Type B pancreatic cell (in vitro differentiated cells): ENCODE measurements at regions not wholly inside any gene's neighbourhood (a gene's known extent, or its start where the extent isn't known, plus 50 kb on each side); places are given as distances from the start of the nearest gene placed in this dataset.

Experiments
- DNase-seq: peaks from one replicate; pipeline ENCODE4 v3.0.0; 2021; ENCODE audit warnings: mixed read lengths; ENCODE audit not compliant: unreplicated experiment; ENCODE audit errors: extremely low spot score
- H3K27ac Mint-ChIP-seq: 2 replicates; pipeline ENCODE4 v1.8.0; 2021; ENCODE audit warnings: mild to moderate bottlenecking, mixed read lengths
- H3K27me3 Mint-ChIP-seq: 2 replicates; pipeline ENCODE4 v1.8.0; 2021; ENCODE audit warnings: mixed read lengths
- H3K36me3 Mint-ChIP-seq: 2 replicates; pipeline ENCODE4 v1.8.0; 2021; ENCODE audit warnings: mixed read lengths
- H3K4me1 Mint-ChIP-seq: one replicate; pipeline ENCODE4 v1.8.0; 2021; ENCODE audit warnings: mixed read lengths; ENCODE audit not compliant: unreplicated experiment
- H3K4me3 Mint-ChIP-seq: 2 replicates; pipeline ENCODE4 v1.8.0; 2021; ENCODE audit warnings: mild to moderate bottlenecking, mixed read lengths
- H3K9me3 Mint-ChIP-seq: 2 replicates; pipeline ENCODE4 v1.8.0; 2021; ENCODE audit warnings: mixed read lengths
- CTCF ChIP-seq: fragments of 200-600 bp; sonication (generic); conservative IDR thresholded peaks from 2 replicates; pipeline ENCODE4 v1.5.0; 2021; ENCODE audit warnings: antibody characterized with exemption, mild to moderate bottlenecking

- H3K27ac Mint-ChIP-seq: no peak overlapping the region
- H3K9me3 Mint-ChIP-seq: peaks cover 6% of the 10 kb centered on the region
- no peaks in the 10 kb centered on the region for H3K36me3 Mint-ChIP-seq
- no peak overlapping the region for H3K4me3 Mint-ChIP-seq
- DNase-seq: no peak
- TF ChIP-seq CTCF: no peak
- H3K27me3 Mint-ChIP-seq: no peaks in the 10 kb centered on the region
- peaks cover 16% of the 10 kb centered on the region for H3K4me1 Mint-ChIP-seq
These were observed 91.7 kb upstream of the SLC35G4 start for GRCh38 chr18:11517704-11518103.

- H3K4me1 Mint-ChIP-seq: peaks cover 16% of the 10 kb centered on the region
- no peak for DNase-seq
- H3K27me3 Mint-ChIP-seq: no peaks in the 10 kb centered on the region
- H3K36me3 Mint-ChIP-seq: no peaks in the 10 kb centered on the region
- H3K4me3 Mint-ChIP-seq: no peak overlapping the region
- H3K27ac Mint-ChIP-seq: no peak overlapping the region
- H3K9me3 Mint-ChIP-seq: peaks cover 6% of the 10 kb centered on the region
- TF ChIP-seq CTCF: no peak
These were observed 92.5 kb upstream of the SLC35G4 start for GRCh38 chr18:11516751-11517503.

- Mint-ChIP-seq H3K4me3 (no peak overlapping the region), H3K27me3 (no peaks in the 10 kb centered on the region)
These were observed 95.1 kb upstream of the SLC35G4 start for GRCh38 chr18:11514267-11514666.

DNA sequence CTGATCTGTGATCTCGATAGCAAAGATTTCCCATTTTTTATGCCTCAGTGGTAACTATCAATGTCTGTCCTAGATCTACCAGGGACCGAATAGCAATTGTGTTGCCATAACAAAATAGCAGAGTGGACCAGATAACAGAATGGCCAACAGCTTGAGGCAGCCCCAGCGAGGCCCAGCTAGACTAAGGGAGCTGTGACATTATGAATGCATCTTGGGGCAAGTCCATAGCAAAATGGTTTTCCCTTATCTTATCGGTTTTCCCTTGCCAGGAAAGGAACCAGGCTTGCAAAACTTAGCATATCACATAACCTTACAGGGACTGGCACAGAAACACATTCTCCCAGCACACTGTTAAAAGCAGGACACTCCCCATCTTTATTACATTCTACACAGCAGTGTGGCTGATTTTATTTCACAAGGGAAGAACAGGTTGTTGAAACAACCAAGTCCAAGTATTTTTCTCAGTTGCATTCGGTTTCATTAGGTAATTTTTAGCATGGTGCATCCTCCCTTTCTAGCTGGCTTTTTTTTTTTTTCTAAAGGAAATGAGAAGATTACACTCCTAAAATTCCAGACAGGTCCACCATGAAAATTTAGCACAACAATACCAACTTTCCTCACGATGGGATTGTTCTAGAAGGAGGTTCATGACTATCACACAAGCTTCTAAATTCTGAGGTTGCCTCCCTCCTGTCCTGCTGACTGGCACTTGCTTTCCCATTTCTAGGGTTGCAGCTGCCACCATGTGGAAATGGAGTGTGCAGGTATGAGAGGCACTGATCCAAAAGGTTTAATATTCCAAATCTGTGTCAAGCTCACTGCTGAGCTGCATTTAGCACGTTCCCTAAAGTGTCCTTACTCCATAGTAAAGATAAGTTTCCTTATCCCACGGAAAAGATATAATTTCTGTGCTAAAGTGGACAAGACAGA is 97.0 kb upstream of the SLC35G4 start:
- H3K4me3 Mint-ChIP-seq: no peak overlapping the region
- no peak overlapping the region for H3K27ac Mint-ChIP-seq
- H3K27me3 Mint-ChIP-seq: no peaks in the 10 kb centered on the region
- no peak for DNase-seq
- peaks cover 12% of the 10 kb centered on the region for H3K4me1 Mint-ChIP-seq
- peak; percentile 28 for TF ChIP-seq CTCF
- H3K9me3 Mint-ChIP-seq: peaks cover 6% of the 10 kb centered on the region
- H3K36me3 Mint-ChIP-seq: no peaks in the 10 kb centered on the region

More at GRCh38 chr18:11514267-11514666, 95.1 kb upstream of the SLC35G4 start:
- peaks cover 6% of the 10 kb centered on the region for H3K9me3 Mint-ChIP-seq
- H3K27ac Mint-ChIP-seq: no peak overlapping the region
- TF ChIP-seq CTCF: no peak
- H3K36me3 Mint-ChIP-seq: no peaks in the 10 kb centered on the region
- H3K4me1 Mint-ChIP-seq: peaks cover 16% of the 10 kb centered on the region
- DNase-seq: no peak

DNA sequence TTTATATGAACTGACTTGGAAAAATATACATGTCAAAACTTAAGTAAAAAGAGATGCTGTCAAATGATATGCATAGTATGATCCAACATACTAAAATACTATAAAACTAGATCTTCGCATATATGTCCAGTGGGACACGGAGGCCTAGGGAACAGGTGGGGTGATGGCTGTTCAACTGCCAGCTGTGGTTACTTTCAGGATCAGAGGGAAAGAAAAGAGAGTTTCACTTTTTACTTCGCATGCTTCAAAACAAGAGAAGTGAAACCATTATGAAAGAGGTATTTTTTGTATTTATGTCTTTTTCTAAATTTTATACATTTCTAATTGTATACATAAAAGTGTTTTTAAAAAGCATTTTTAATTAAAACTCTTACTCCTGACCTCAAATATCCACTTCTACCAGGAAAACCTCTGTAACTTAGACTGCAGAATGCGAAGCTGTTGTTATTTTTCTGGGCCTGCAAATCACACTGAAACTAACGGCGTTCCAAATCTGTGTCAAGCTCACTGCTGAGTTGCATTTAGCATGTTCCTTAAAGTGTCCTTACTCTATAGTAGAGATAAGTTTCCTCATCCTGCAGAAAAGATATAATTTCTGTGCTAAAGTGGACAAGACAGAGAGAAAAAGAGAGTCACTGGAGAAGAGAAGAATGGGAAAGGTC is 97.8 kb upstream of the SLC35G4 start:
- Mint-ChIP-seq H3K9me3 (peaks cover 6% of the 10 kb centered on the region), H3K27ac (no peak overlapping the region), H3K36me3 (no peaks in the 10 kb centered on the region), H3K4me3 (no peak overlapping the region), H3K27me3 (no peaks in the 10 kb centered on the region), H3K4me1 (peaks cover 5% of the 10 kb centered on the region)
- no peak for DNase-seq
- no peak for TF ChIP-seq CTCF
